GM19043 (cell line): ENCODE measurements at regions not wholly inside any gene's neighbourhood (a gene's known extent, or its start where the extent isn't known, plus 50 kb on each side); places are given as distances from the start of the nearest gene placed in this dataset.
"Not testable (repeated sequence)": the region's sequence is repeated elsewhere in the genome, so short reads cannot be mapped to it uniquely, and the experiment has no call there.

Source experiments
- ATAC-seq: cut with Tn5 transposase; IDR thresholded peaks from one replicate; pipeline ENCODE4 v1.9.1; 2021; ENCODE audit warnings: low read depth; ENCODE audit not compliant: unreplicated experiment

GRCh38 chr14:106234525-106235254 lies 708.3 kb downstream of the TMEM121 start:
- ATAC-seq, result not testable (repeated sequence)

GRCh38 chr14:106235356-106236159 lies 709.2 kb downstream of the TMEM121 start:
- ATAC-seq, result no peak

GRCh38 chr14:106248321-106249192 lies 722.2 kb downstream of the TMEM121 start:
- no peak for ATAC-seq

GRCh38 chr14:106253995-106254394 lies 727.6 kb downstream of the TMEM121 start:
- not testable (repeated sequence) for ATAC-seq

GRCh38 chr14:106257569-106257994 lies 731.2 kb downstream of the TMEM121 start:
- not testable (repeated sequence) for ATAC-seq

- no peak for ATAC-seq
Observed at GRCh38 chr14:106268013-106268727, 741.8 kb downstream of the TMEM121 start.

- no peak for ATAC-seq
Observed at GRCh38 chr14:106269029-106269428, 742.6 kb downstream of the TMEM121 start.

GRCh38 chr14:106269451-106270204 lies 743.2 kb downstream of the TMEM121 start:
- no peak for ATAC-seq

GRCh38 chr14:106270476-106271121 lies 744.2 kb downstream of the TMEM121 start:
- not testable (repeated sequence) for ATAC-seq

GRCh38 chr14:106276326-106277267 lies 750.2 kb downstream of the TMEM121 start:
- ATAC-seq, result no peak

- no peak for ATAC-seq
Observed at GRCh38 chr14:106277503-106277902, 751.1 kb downstream of the TMEM121 start.

GRCh38 chr14:106280876-106281275 lies 754.5 kb downstream of the TMEM121 start:
- no peak for ATAC-seq

GRCh38 chr14:106286697-106287290 lies 760.4 kb downstream of the TMEM121 start:
- ATAC-seq, result no peak

- ATAC-seq, result no peak
Observed at GRCh38 chr14:106287506-106287905, 761.1 kb downstream of the TMEM121 start.

GRCh38 chr14:106291626-106292025 lies 765.2 kb downstream of the TMEM121 start:
- ATAC-seq, result no peak

- ATAC-seq, result no peak
Observed at GRCh38 chr14:106294324-106294723, 767.9 kb downstream of the TMEM121 start.

- ATAC-seq, result not testable (repeated sequence)
Observed at GRCh38 chr14:106300951-106301510, 774.6 kb downstream of the TMEM121 start.
